IPS-NIHi7 (cell line): ENCODE measurements at regions not wholly inside any gene's neighbourhood (a gene's known extent, or its start where the extent isn't known, plus 50 kb on each side); places are given as distances from the start of the nearest gene placed in this dataset.
"Not testable (repeated sequence)": the region's sequence is repeated elsewhere in the genome, so short reads cannot be mapped to it uniquely, and the experiment has no call there.

Experiments
- DNase-seq: peaks from one replicate; pipeline ENCODE4 v3.0.0; 2012; ENCODE audit warnings: mixed read lengths; ENCODE audit errors: extremely low spot score

DNA sequence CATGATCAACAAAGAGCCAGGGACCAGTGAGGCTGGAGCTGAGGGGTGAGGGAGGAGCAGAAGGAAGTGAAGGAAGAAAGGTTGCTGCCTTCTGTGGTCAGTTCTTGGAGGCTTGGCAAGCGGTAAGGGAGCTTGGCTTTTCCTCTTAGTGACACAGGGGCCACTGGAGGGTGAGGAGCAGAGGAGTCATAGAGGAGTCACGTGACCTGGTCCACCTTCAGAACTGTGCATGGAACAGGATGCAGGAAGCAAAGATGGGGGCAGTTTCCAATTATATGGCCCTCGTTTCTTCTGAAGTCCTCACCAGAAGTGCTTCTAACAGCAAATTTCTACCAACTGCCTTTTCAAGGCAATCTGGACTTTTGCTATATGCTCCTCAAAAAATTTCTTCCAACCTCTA is 326.9 kb upstream of the SMIM21 start:
- no peak for DNase-seq

GRCh38 chr18:75753753-75754152 is 326.2 kb upstream of the SMIM21 start:
- DNase-seq: no peak

GRCh38 chr18:75752740-75753263 is 325.3 kb upstream of the SMIM21 start:
- DNase-seq: no peak

- no peak for DNase-seq
Observed at GRCh38 chr18:75745147-75745546, 317.6 kb upstream of the SMIM21 start.

DNA sequence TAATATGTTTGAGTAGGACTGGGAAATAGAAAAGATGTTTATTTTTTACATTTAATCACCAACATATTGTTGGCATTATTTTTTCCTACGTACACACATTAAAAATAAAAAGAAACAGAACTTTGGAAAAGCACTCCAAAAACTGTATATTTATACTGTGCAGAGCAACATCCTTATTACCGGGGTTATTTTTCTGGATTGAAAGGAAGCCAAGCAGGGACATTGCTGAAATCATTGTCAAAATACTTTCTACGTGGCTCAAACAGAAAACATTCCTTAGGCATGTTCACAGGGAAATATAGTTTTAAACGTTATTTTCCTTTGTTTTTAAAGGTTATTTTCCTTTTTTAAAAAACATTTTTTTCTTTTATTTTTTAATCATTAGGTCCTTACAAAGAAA is 315.0 kb upstream of the SMIM21 start:
- DNase-seq: no peak

GRCh38 chr18:75739682-75740081 is 312.2 kb upstream of the SMIM21 start:
- no peak for DNase-seq

DNA sequence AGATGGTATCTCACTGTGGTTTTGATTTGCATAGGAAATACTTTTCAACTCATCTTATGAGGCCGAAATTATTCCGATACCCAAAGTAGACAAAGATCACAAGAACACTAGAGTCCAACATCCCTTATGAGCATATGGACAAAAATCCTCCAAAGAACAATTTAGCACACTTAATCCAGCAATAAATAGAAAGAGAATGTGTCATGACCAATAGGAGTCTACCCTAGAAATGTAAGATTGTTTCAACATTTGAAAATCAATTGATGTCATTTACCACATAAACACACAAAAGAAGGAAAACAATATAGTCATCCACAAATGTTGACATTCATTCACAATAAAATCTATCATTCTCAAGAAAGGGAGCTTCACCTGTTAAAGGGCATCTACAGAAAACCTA is 307.8 kb upstream of the SMIM21 start:
- DNase-seq: no peak

GRCh38 chr18:75730249-75730648 is 302.7 kb upstream of the SMIM21 start:
- no peak for DNase-seq

DNA sequence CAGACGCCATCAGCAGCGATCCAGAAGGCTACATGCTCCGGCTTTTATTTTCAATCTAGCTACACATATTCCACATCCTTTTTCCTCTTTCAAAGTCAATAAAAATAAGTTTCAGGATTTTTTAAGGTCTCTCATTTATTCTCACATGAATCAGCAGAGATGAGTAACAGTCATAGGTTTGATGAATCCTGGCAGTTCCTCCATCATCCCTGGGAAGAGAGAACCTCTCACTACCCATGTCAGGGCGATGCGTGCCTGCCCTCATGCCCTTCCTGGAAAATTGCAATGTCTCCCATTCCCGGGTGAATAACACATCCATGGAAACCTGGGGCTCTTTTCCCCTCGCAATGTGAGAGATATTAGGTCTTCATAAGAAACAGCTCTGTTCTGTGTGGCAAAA is 301.1 kb upstream of the SMIM21 start:
- no peak for DNase-seq

GRCh38 chr18:75727456-75727855 is 300.0 kb upstream of the SMIM21 start:
- DNase-seq: peak; percentile 79

- no peak for DNase-seq
Observed at GRCh38 chr18:75723521-75724340, 296.2 kb upstream of the SMIM21 start.

GRCh38 chr18:75714766-75715165 is 287.3 kb upstream of the SMIM21 start:
- no peak for DNase-seq

- not testable (repeated sequence) for DNase-seq
Observed at GRCh38 chr18:75712124-75712867, 284.8 kb upstream of the SMIM21 start.

- no peak for DNase-seq
Observed at GRCh38 chr18:75700561-75700960, 273.1 kb upstream of the SMIM21 start.

- no peak for DNase-seq
Observed at GRCh38 chr18:75698861-75699260, 271.4 kb upstream of the SMIM21 start.

DNA sequence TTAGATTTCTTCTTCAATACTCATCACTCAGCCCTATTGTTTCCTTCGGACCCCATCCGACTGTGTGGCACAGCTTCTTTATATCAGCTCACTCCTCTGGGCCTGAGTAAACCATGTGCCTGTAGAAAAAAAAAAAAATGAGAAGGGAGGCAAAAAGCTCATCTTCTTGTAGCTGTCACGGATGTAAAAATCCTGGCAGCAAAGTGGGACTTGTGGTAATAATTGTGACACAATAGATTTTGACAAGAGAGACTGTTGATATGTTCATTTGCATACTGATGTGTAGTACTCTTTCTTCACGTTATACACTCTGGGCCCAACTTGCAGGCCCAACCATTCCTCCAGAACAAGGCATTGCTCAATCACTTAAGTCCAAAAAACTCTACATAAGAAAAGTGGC is 270.0 kb upstream of the SMIM21 start:
- no peak for DNase-seq

DNA sequence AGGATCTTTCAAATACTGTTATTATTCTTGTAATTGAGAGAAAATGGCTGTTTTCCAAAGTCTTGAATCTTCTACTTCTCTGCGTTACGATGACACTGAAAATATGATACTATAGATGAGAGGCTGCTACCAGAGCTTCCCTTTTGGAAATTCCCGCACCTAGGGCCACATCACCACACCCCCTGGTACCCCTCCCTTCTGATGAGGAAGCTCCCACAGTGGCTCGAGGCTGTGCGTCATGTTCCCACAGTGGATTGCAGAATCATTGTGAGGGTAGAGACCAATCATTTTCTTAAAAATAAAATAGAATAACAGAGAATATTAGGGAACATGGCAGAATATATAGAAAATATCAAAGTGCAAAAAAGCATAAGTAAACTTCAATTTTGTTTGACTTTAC is 268.9 kb upstream of the SMIM21 start:
- DNase-seq: no peak

GRCh38 chr18:75694292-75694691 is 266.8 kb upstream of the SMIM21 start:
- DNase-seq: no peak

DNA sequence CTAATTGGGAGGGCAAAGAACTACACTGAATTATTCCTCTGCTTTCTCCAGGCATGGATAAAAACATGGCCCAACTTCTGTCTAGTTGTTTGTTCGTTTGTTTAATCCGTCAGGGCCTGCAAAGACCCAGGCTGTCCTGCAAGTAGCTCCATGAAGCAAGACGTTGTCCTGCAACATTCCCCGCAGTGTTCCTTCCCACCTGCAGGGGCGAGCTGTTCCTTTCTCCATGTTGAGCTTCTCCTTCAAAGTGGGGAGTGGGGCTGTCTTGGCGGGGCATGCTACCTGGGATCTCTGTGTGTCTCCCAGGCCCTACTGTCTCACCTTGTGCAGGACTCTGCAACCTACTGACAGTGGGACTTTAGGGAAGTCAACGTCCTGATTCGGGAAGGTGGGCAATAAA is 264.0 kb upstream of the SMIM21 start:
- DNase-seq: peak; percentile 51

DNA sequence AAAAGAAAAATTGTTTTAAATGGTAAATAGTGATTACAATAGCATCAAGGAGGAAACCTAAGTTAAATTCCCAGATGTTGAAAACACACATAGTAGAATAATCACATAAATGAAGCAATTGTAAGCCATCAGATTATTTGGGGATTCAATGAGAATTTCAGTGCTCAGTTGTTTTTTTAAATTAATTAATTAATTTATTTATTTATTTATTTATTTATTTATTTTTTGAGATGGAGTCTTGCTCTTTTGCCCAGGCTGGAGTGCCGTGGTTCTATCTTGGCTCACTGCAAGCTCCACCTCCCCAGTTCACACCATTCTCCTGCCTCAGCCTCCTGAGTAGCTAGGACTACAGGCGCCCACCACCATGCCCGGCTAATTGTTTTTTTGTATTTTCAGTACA is 262.8 kb upstream of the SMIM21 start:
- not testable (repeated sequence) for DNase-seq

GRCh38 chr18:75687626-75688025 is 260.1 kb upstream of the SMIM21 start:
- no peak for DNase-seq

DNA sequence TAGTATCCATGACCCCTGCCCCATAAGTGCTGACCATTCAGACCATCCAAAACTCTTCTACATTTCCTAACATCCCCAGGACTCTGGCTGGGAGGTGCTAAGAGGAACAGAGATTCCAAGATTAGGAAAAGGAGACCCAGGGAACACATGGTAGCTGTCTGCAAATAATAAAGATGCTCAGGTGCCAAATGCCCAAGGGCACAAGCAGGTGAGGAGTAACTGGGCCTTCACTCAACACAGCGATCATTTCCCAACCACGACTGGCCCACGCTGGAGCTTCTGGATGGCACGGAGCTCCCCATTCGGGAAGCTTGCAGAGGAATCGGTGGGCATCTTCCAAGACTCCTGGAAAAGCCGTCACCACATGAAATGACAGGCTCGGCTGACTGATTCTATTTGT is 255.9 kb upstream of the SMIM21 start:
- DNase-seq: no peak

- no peak for DNase-seq
Observed at GRCh38 chr18:75681538-75682115, 254.1 kb upstream of the SMIM21 start.
